PC-3 (cell line): ENCODE measurements at regions not wholly inside any gene's neighbourhood (a gene's known extent, or its start where the extent isn't known, plus 50 kb on each side); places are given as distances from the start of the nearest gene placed in this dataset.

Source experiments
- ATAC-seq: fragments of 200-7000 bp; cut with Tn5 transposase; 2 replicates; pipeline ENCODE4 v1.9.1; 2020; ENCODE audit warnings: mild to moderate bottlenecking, moderate library complexity
- BruUV-seq: library from RNA; stranded (reverse); fragments of 400-500 nt; replicated peaks from 2 replicates; lab custom pipeline; 2021; lab: Mats Ljungman, UMichigan
- CTCF ChIA-PET: fragments of 300-600 bp; sonication (Branson Sonifier 250); formaldehyde crosslinking; loops from one replicate; lab custom pipeline; 2022; ENCODE audit warnings: antibody characterized with exemption; lab: Charles Lee
- POLR2A ChIA-PET: fragments of 300-600 bp; sonication (Branson Sonifier 250); formaldehyde crosslinking; loops from one replicate; lab custom pipeline; 2022; ENCODE audit warnings: antibody characterized with exemption; ENCODE audit not compliant: unreplicated experiment; lab: Charles Lee
- DNase-seq: peaks from one replicate; pipeline ENCODE4 v3.0.0-alpha.2; 2015
- H2AFZ ChIP-seq: fragments of 300-600 bp; sonication (generic); 2 replicates; pipeline ENCODE4 v1.6.0; 2016; ENCODE audit warnings: antibody characterized with exemption, low read length
- H3F3A ChIP-seq: fragments of 300-600 bp; sonication (generic); one replicate; pipeline ENCODE4 v1.6.0; 2017; ENCODE audit warnings: antibody characterized with exemption, low read length, control low read depth, mild to moderate bottlenecking; ENCODE audit not compliant: unreplicated experiment
- H3K27ac ChIP-seq: fragments of 300-600 bp; sonication (generic); 2 replicates; pipeline ENCODE4 v1.5.1; 2016; ENCODE audit warnings: mild to moderate bottlenecking, low read length
- H3K27me3 ChIP-seq: fragments of 300-600 bp; sonication (generic); 2 replicates; pipeline ENCODE4 v1.6.1; 2016; ENCODE audit warnings: low read length, mixed read lengths
- H3K36me3 ChIP-seq: fragments of 300-600 bp; sonication (generic); 2 replicates; pipeline ENCODE4 v1.6.1; 2016; ENCODE audit warnings: low read depth, mixed run types, low read length, mixed read lengths
- H3K4me1 ChIP-seq: fragments of 300-600 bp; sonication (generic); 2 replicates; pipeline ENCODE4 v1.5.1; 2016; ENCODE audit warnings: low read length; ENCODE audit not compliant: insufficient read depth
- H3K4me2 ChIP-seq: fragments of 300-600 bp; sonication (generic); 2 replicates; pipeline ENCODE4 v1.6.0; 2016; ENCODE audit warnings: low read length
- H3K4me3 ChIP-seq: fragments of 300-600 bp; sonication (generic); 2 replicates; pipeline ENCODE4 v1.5.1; 2016; ENCODE audit warnings: mild to moderate bottlenecking, low read length, mixed read lengths
- H3K79me2 ChIP-seq: fragments of 300-600 bp; sonication (generic); 2 replicates; pipeline ENCODE4 v1.6.1; 2017; ENCODE audit warnings: low read length, mixed read lengths
- H3K9ac ChIP-seq: fragments of 300-600 bp; sonication (generic); 2 replicates; pipeline ENCODE4 v1.6.0; 2016; ENCODE audit warnings: mild to moderate bottlenecking, low read length
- H3K9me2 ChIP-seq: fragments of 300-600 bp; sonication (generic); replicated peaks from 2 replicates; pipeline ENCODE4 v1.6.1; 2016; ENCODE audit warnings: mixed run types, low read length, mixed read lengths
- H3K9me3 ChIP-seq: fragments of 300-600 bp; sonication (generic); 2 replicates; pipeline ENCODE4 v1.6.1; 2016; ENCODE audit warnings: low read length, mixed read lengths
- H4K20me1 ChIP-seq: fragments of 300-600 bp; sonication (generic); 2 replicates; pipeline ENCODE4 v1.6.1; 2016; ENCODE audit warnings: low read length, mixed read lengths
- CTCF ChIP-seq: fragments of 300-600 bp; sonication (generic); conservative IDR thresholded peaks from 2 replicates; pipeline ENCODE4 v1.5.1; 2017; ENCODE audit warnings: antibody characterized with exemption, low read depth, mild to moderate bottlenecking, low read length
- EZH2 ChIP-seq: fragments of 300-600 bp; sonication (generic); IDR thresholded peaks from one replicate; pipeline ENCODE4 v1.6.1; 2017; ENCODE audit warnings: antibody characterized with exemption, mild to moderate bottlenecking, low read length; ENCODE audit not compliant: unreplicated experiment
- EZH2phosphoT487 ChIP-seq: fragments of 300-600 bp; sonication (generic); IDR thresholded peaks from 2 replicates; pipeline ENCODE4 v1.6.1; 2018; ENCODE audit warnings: mild to moderate bottlenecking, antibody characterized with exemption, low read length, borderline replicate concordance
- intact Hi-C: fragments of 100-400 bp; cut with micrococcal nuclease; formaldehyde crosslinking; loops from 2 replicates; pipeline ENCODE4 v1.9.0; 2023

GRCh38 chr4:107156443-107156842, 120.3 kb upstream of the DKK2 start:
- H3K9me2 ChIP-seq: no peaks in the 10 kb centered on the region
- no peak overlapping the region for H2AFZ ChIP-seq
- no TSS peak for BruUV-seq
- no peaks in the 10 kb centered on the region for H3F3A ChIP-seq
- H3K4me1 ChIP-seq: no peaks in the 10 kb centered on the region
- ATAC-seq: no peak
- H3K27me3 ChIP-seq: no peaks in the 10 kb centered on the region
- H3K36me3 ChIP-seq: no peaks in the 10 kb centered on the region
- H4K20me1 ChIP-seq: no peaks in the 10 kb centered on the region
- H3K27ac ChIP-seq: no peak overlapping the region
- no peaks in the 10 kb centered on the region for H3K9me3 ChIP-seq
- DNase-seq: no peak
- intact Hi-C loops: no loop called here
- CTCF ChIA-PET: no interaction called here
- TF ChIP-seq CTCF (no peak), EZH2phosphoT487 (no peak)
- POLR2A ChIA-PET: no interaction called here
- no peak overlapping the region for H3K4me2 ChIP-seq
- H3K79me2 ChIP-seq: no peaks in the 10 kb centered on the region
- H3K9ac ChIP-seq: no peak overlapping the region
- no peak overlapping the region for H3K4me3 ChIP-seq

GRCh38 chr4:107155366-107155765, 119.3 kb upstream of the DKK2 start:
- POLR2A ChIA-PET: no interaction called here
- no TSS peak for BruUV-seq

GRCh38 chr4:107153956-107154355, 117.8 kb upstream of the DKK2 start:
- no peaks in the 10 kb centered on the region for H3K79me2 ChIP-seq
- H3K4me1 ChIP-seq: no peaks in the 10 kb centered on the region
- H3K9ac ChIP-seq: no peak overlapping the region
- DNase-seq (no peak), ATAC-seq (no peak)
- POLR2A ChIA-PET: no interaction called here
- no peaks in the 10 kb centered on the region for H3K27me3 ChIP-seq
- no peak overlapping the region for H3K27ac ChIP-seq
- TF ChIP-seq EZH2: no peak
- no peak for TF ChIP-seq CTCF
- no peak for TF ChIP-seq EZH2phosphoT487
- no peaks in the 10 kb centered on the region for H3K36me3 ChIP-seq
- CTCF ChIA-PET: no interaction called here
- no peaks in the 10 kb centered on the region for H3F3A ChIP-seq
- H4K20me1 ChIP-seq: no peaks in the 10 kb centered on the region
- no peak overlapping the region for H2AFZ ChIP-seq
- H3K4me3 ChIP-seq: no peak overlapping the region
- intact Hi-C loops: no loop called here
- no TSS peak for BruUV-seq
- H3K9me2 ChIP-seq: no peaks in the 10 kb centered on the region
- no peaks in the 10 kb centered on the region for H3K9me3 ChIP-seq
- no peak overlapping the region for H3K4me2 ChIP-seq

More at GRCh38 chr4:107155366-107155765, 119.3 kb upstream of the DKK2 start:
- intact Hi-C loops: no loop called here
- no peak overlapping the region for H3K9ac ChIP-seq
- no peak overlapping the region for H3K4me2 ChIP-seq
- no peaks in the 10 kb centered on the region for H4K20me1 ChIP-seq
- no peak for ATAC-seq
- no peak for DNase-seq
- H3K27me3 ChIP-seq: no peaks in the 10 kb centered on the region
- no peaks in the 10 kb centered on the region for H3K9me3 ChIP-seq
- no peaks in the 10 kb centered on the region for H3K36me3 ChIP-seq
- H3K9me2 ChIP-seq: no peaks in the 10 kb centered on the region
- no peaks in the 10 kb centered on the region for H3K79me2 ChIP-seq
- H3K27ac ChIP-seq: no peak overlapping the region
- no peaks in the 10 kb centered on the region for H3F3A ChIP-seq
- H2AFZ ChIP-seq: no peak overlapping the region
- CTCF ChIA-PET: no interaction called here
- no peak overlapping the region for H3K4me3 ChIP-seq
- TF ChIP-seq EZH2phosphoT487 (no peak), EZH2 (no peak), CTCF (no peak)
- H3K4me1 ChIP-seq: no peaks in the 10 kb centered on the region
